Trophoblast cell (in vitro differentiated cells and primary cell): ENCODE measurements at regions not wholly inside any gene's neighbourhood (a gene's known extent, or its start where the extent isn't known, plus 50 kb on each side); places are given as distances from the start of the nearest gene placed in this dataset.

Source experiments
- DNase-seq, 2 donors: peaks; one replicate each; pipeline ENCODE4 v3.0.0-alpha.2; 2016
- H2AFZ ChIP-seq: 2 replicates; pipeline ENCODE4 v1.6.1; 2013; ENCODE audit warnings: low read length, moderate library complexity, mild to moderate bottlenecking; ENCODE audit not compliant: insufficient read depth, poor library complexity
- H2AK5ac ChIP-seq: 2 replicates; pipeline ENCODE4 v1.6.1; 2013; ENCODE audit warnings: mild to moderate bottlenecking, low read length
- H2BK120ac ChIP-seq: 2 replicates; pipeline ENCODE4 v1.6.1; 2013; ENCODE audit warnings: low read length, mild to moderate bottlenecking, moderate library complexity; ENCODE audit not compliant: insufficient read depth, poor library complexity
- H2BK12ac ChIP-seq: 2 replicates; pipeline ENCODE4 v1.6.1; 2013; ENCODE audit warnings: mild to moderate bottlenecking, low read length, moderate library complexity
- H2BK5ac ChIP-seq: 2 replicates; pipeline ENCODE4 v1.6.1; 2013; ENCODE audit warnings: low read length, low read depth, moderate library complexity, mild to moderate bottlenecking; ENCODE audit not compliant: poor library complexity
- H3K14ac ChIP-seq: 2 replicates; pipeline ENCODE4 v1.6.1; 2013; ENCODE audit warnings: mild to moderate bottlenecking, low read length
- H3K18ac ChIP-seq: 2 replicates; pipeline ENCODE4 v1.6.1; 2013; ENCODE audit warnings: mild to moderate bottlenecking, low read length
- H3K23ac ChIP-seq: 2 replicates; pipeline ENCODE4 v1.6.1; 2013; ENCODE audit warnings: low read length
- H3K27ac ChIP-seq: 2 replicates; pipeline ENCODE4 v1.5.1; 2013; ENCODE audit warnings: low read depth, mild to moderate bottlenecking, inconsistent platforms, low read length, moderate library complexity
- H3K27me3 ChIP-seq: 2 replicates; pipeline ENCODE4 v1.6.1; 2013; ENCODE audit warnings: inconsistent platforms, mild to moderate bottlenecking, low read length, moderate library complexity; ENCODE audit not compliant: insufficient read depth
- H3K36me3 ChIP-seq, 2 experiments: 1 replicate in 1 of 2; 2 replicates in 1 of 2; pipeline ENCODE4 v1.6.1; 2013; ENCODE audit warnings: low read length in 2 of 2, mild to moderate bottlenecking in 2 of 2, moderate library complexity in 1 of 2; ENCODE audit not compliant: insufficient read depth in 2 of 2, control insufficient read depth in 1 of 2
- H3K4ac ChIP-seq: 2 replicates; pipeline ENCODE4 v1.6.1; 2013; ENCODE audit warnings: low read depth, mild to moderate bottlenecking, low read length, moderate library complexity
- H3K4me1 ChIP-seq, 2 experiments: 1 replicate in 1 of 2; 2 replicates in 1 of 2; pipeline ENCODE4 v1.6.1; 2013; ENCODE audit warnings: low read length in 2 of 2, mild to moderate bottlenecking in 2 of 2, moderate library complexity in 1 of 2; ENCODE audit not compliant: insufficient read depth in 2 of 2, control insufficient read depth in 1 of 2
- H3K4me2 ChIP-seq: 2 replicates; pipeline ENCODE4 v1.6.1; 2013; ENCODE audit warnings: inconsistent platforms, mild to moderate bottlenecking, low read length, moderate library complexity
- H3K4me3 ChIP-seq: 2 replicates; pipeline ENCODE4 v1.5.1; 2013; ENCODE audit warnings: mild to moderate bottlenecking, low read depth, low read length, inconsistent platforms
- H3K79me1 ChIP-seq: one replicate; pipeline ENCODE4 v1.6.1; 2013; ENCODE audit warnings: low read length
- H3K79me2 ChIP-seq: 2 replicates; pipeline ENCODE4 v1.6.1; 2013; ENCODE audit warnings: low read length, mild to moderate bottlenecking; ENCODE audit not compliant: control insufficient read depth, insufficient read depth, poor library complexity
- H3K9ac ChIP-seq: 2 replicates; pipeline ENCODE4 v1.6.1; 2013; ENCODE audit warnings: mild to moderate bottlenecking, low read length
- H3K9me3 ChIP-seq: 2 replicates; pipeline ENCODE4 v1.6.1; 2013; ENCODE audit warnings: low read depth, mild to moderate bottlenecking, control low read depth, inconsistent platforms, low read length; ENCODE audit not compliant: insufficient read depth
- H4K12ac ChIP-seq: 2 replicates; pipeline ENCODE4 v1.6.1; 2013; ENCODE audit warnings: low read depth, mild to moderate bottlenecking, low read length, moderate library complexity
- H4K8ac ChIP-seq: 2 replicates; pipeline ENCODE4 v1.6.1; 2013; ENCODE audit warnings: low read depth, mild to moderate bottlenecking, low read length, moderate library complexity
- H4K91ac ChIP-seq: one replicate; pipeline ENCODE4 v1.6.1; 2013; ENCODE audit warnings: low read depth, mild to moderate bottlenecking, low read length, moderate library complexity
- WGBS: extraction: QIAGEN DNeasy Blood & Tissue Kit; methylation state at CpG from one replicate; pipeline ENCODE4 v1.1.7; 2013; ENCODE audit warnings: missing lambda C conversion rate; ENCODE audit not compliant: insufficient read length, insufficient coverage; ENCODE audit errors: extremely low coverage; 5-methylcytosine and 5-hydroxymethylcytosine counted together

DNA sequence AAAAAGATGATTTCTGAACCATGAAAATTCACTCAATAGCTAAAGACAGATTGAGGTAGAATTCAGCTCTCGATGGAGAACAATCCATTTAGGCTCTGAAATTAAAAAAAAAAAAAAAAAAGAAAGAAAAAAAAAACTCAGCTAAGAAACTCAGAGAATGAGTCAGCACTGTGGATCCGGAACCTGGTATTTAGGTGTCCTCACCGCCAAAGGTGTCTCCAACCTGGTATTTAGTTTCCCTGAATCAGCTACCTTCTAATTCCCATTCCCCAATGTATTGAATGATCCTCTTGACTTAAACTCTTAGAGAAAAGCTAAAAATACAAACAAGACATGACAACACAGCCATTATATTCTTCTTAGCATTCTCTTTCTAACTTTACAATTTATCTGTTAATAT, 150.3 kb upstream of the RASGEF1B start:
- H4K12ac ChIP-seq: no peak overlapping the region
- H2BK12ac ChIP-seq: no peak overlapping the region
- no peaks in the 10 kb centered on the region for H3K9me3 ChIP-seq
- H3K9ac ChIP-seq: no peak overlapping the region
- H2AFZ ChIP-seq: no peak overlapping the region
- H3K4me3 ChIP-seq: no peak overlapping the region
- H3K79me1 ChIP-seq: no peaks in the 10 kb centered on the region
- H3K79me2 ChIP-seq: no peaks in the 10 kb centered on the region
- no peak overlapping the region for H2BK120ac ChIP-seq
- H3K27me3 ChIP-seq: no peaks in the 10 kb centered on the region
- WGBS: no CpG with 5 or more reads among the region's 3 CpGs
- H4K8ac ChIP-seq: no peak overlapping the region
- H3K23ac ChIP-seq: no peak overlapping the region
- H3K36me3 ChIP-seq: no peaks in the 10 kb centered on the region
- H3K14ac ChIP-seq: no peak overlapping the region
- H3K4ac ChIP-seq: no peak overlapping the region
- no peaks in the 10 kb centered on the region for H3K4me1 ChIP-seq
- no peak overlapping the region for H2AK5ac ChIP-seq
- H3K18ac ChIP-seq: no peak overlapping the region
- peak in 1 of 2 donors; percentile 34 for DNase-seq
- H3K27ac ChIP-seq: no peak overlapping the region
- no peak overlapping the region for H3K4me2 ChIP-seq
- no peak overlapping the region for H4K91ac ChIP-seq
- no peak overlapping the region for H2BK5ac ChIP-seq

DNA sequence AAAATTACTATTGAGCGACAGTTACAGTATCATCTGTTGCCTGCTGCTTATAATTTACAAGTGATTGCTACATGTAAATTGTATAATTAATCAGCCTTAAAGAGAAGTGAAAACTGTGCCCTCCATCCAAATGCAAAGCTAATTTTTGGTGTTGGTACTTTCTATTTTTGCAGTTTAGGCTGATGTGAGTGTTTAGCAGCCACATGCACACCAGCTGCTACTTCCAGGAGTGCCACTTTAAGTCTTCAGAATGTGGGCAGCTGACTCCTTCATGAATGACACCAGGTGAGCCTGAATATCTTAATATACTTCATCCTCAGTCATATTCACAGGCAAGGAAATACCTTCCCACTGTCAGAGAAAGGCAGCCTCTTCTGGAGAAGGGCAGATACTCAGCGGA, 149.8 kb upstream of the RASGEF1B start:
- H3K27me3 ChIP-seq: no peaks in the 10 kb centered on the region
- no peak overlapping the region for H3K14ac ChIP-seq
- no peaks in the 10 kb centered on the region for H3K4me1 ChIP-seq
- H3K18ac ChIP-seq: no peak overlapping the region
- H4K91ac ChIP-seq: no peak overlapping the region
- no peaks in the 10 kb centered on the region for H3K36me3 ChIP-seq
- DNase-seq: no peak
- H3K9me3 ChIP-seq: no peaks in the 10 kb centered on the region
- no CpG with 5 or more reads among the region's 2 CpGs for WGBS
- no peak overlapping the region for H3K4ac ChIP-seq
- H4K8ac ChIP-seq: no peak overlapping the region
- H3K79me1 ChIP-seq: no peaks in the 10 kb centered on the region
- H3K4me3 ChIP-seq: no peak overlapping the region
- H2BK12ac ChIP-seq: no peak overlapping the region
- no peak overlapping the region for H4K12ac ChIP-seq
- no peak overlapping the region for H3K27ac ChIP-seq
- H2BK120ac ChIP-seq: no peak overlapping the region
- no peak overlapping the region for H2AK5ac ChIP-seq
- no peak overlapping the region for H3K4me2 ChIP-seq
- no peak overlapping the region for H3K23ac ChIP-seq
- no peak overlapping the region for H3K9ac ChIP-seq
- no peak overlapping the region for H2BK5ac ChIP-seq
- H3K79me2 ChIP-seq: no peaks in the 10 kb centered on the region
- no peak overlapping the region for H2AFZ ChIP-seq

DNA sequence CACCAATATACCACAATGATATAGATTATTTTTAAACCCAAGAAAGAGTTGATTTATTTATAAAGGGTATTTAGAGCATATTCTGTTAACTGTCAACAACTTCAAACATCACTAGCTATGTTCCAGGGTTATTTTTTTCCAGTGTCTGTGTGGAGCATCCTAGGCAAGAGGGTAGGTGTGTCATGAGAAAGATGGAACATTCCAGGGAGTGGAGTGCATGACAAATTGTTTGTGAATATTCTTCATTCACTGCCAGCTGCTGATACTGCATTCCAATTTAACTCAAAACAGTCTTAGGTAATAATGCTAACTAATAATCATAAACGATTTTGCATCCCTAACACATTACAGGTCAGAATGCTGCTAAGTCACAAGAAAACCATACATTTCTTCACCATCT, 148.7 kb upstream of the RASGEF1B start:
- Histone ChIP-seq H4K91ac (no peak overlapping the region), H3K9me3 (no peaks in the 10 kb centered on the region), H4K8ac (no peak overlapping the region), H3K27ac (no peak overlapping the region), H3K9ac (no peak overlapping the region), H4K12ac (no peak overlapping the region), H3K4me3 (no peak overlapping the region), H3K18ac (no peak overlapping the region), H2BK12ac (no peak overlapping the region), H3K4ac (no peak overlapping the region), H3K14ac (no peak overlapping the region), H3K79me2 (no peaks in the 10 kb centered on the region), H2BK5ac (no peak overlapping the region), H3K23ac (no peak overlapping the region), H2BK120ac (no peak overlapping the region), H3K4me1 (no peaks in the 10 kb centered on the region), H3K36me3 (no peaks in the 10 kb centered on the region), H3K27me3 (no peaks in the 10 kb centered on the region), H2AFZ (no peak overlapping the region), H3K79me1 (no peaks in the 10 kb centered on the region), H2AK5ac (no peak overlapping the region), H3K4me2 (no peak overlapping the region)
- WGBS: no CpG with 5 or more reads among the region's 1 CpG
- no peak for DNase-seq

DNA sequence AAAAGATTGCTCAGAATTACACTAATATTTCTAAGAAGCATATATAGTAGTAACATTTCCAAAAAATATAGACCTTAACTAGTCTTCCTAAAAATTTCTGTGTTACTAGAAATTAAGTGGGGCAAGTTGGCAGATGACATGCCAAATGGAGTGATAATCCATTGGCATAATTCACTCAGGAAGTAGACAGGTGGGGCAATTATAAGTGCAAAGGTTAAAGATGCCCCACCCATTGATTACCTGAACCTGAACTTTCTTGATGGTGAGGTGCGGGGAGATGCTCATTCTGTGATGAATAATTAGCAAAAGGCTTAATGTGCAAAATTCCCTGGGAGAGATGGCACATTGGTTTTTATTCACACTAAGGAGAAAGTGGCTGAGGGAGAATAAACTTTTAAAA, 145.8 kb upstream of the RASGEF1B start:
- no CpG with 5 or more reads among the region's 1 CpG for WGBS
- no peaks in the 10 kb centered on the region for H3K27me3 ChIP-seq
- H2BK120ac ChIP-seq: no peak overlapping the region

More for the DNA sequence above, 145.8 kb upstream of the RASGEF1B start:
- H3K4me2 ChIP-seq: no peak overlapping the region
- no peak overlapping the region for H4K91ac ChIP-seq
- no peak overlapping the region for H2BK5ac ChIP-seq
- DNase-seq: no peak
- no peak overlapping the region for H2AK5ac ChIP-seq
- no peak overlapping the region for H2AFZ ChIP-seq
- H3K14ac ChIP-seq: no peak overlapping the region
- H4K8ac ChIP-seq: no peak overlapping the region
- no peak overlapping the region for H3K9ac ChIP-seq
- no peak overlapping the region for H3K18ac ChIP-seq
- no peak overlapping the region for H3K27ac ChIP-seq
- no peak overlapping the region for H2BK12ac ChIP-seq
- no peaks in the 10 kb centered on the region for H3K79me1 ChIP-seq
- H3K9me3 ChIP-seq: no peaks in the 10 kb centered on the region
- H3K4me3 ChIP-seq: no peak overlapping the region
- no peak overlapping the region for H4K12ac ChIP-seq
- H3K4ac ChIP-seq: no peak overlapping the region
- no peak overlapping the region for H3K23ac ChIP-seq
- no peaks in the 10 kb centered on the region for H3K79me2 ChIP-seq
- H3K4me1 ChIP-seq: peaks cover 0 to 2% of the 10 kb centered on the region in 2 experiments
- no peaks in the 10 kb centered on the region for H3K36me3 ChIP-seq
